Transverse colon (tissue), 4 donors: ENCODE measurements at regions not wholly inside any gene's neighbourhood (a gene's known extent, or its start where the extent isn't known, plus 50 kb on each side); places are given as distances from the start of the nearest gene placed in this dataset.

Experiments used
- DNase-seq: peaks from one replicate; pipeline ENCODE4 v3.0.0-alpha.2; 2019
- H3K27ac ChIP-seq, 4 donors: fragments of 200-600 bp; sonication (generic); 2 replicates each; pipeline ENCODE4 v1.5.1; 2016 to 2018; ENCODE audit warnings: inconsistent platforms in 4 of 4
- H3K27me3 ChIP-seq: fragments of 200-600 bp; sonication (generic); 2 replicates; pipeline ENCODE4 v1.5.1; 2017; ENCODE audit warnings: inconsistent platforms
- H3K36me3 ChIP-seq, 4 donors: fragments of 200-600 bp; sonication (generic); 2 replicates each; pipeline ENCODE4 v1.5.1; 2017 to 2019; ENCODE audit warnings: inconsistent platforms in 4 of 4
- H3K4me1 ChIP-seq, 4 donors: fragments of 200-600 bp; sonication (generic); 2 replicates each; pipeline ENCODE4 v1.5.1; 2017 to 2020; ENCODE audit warnings: inconsistent platforms in 4 of 4
- H3K4me3 ChIP-seq, 4 donors: fragments of 200-600 bp; sonication (generic); 1 replicate in 1 of 4; 2 replicates in 3 of 4; pipeline versions ENCODE4 v1.5.1 to v1.6.1; 2017 to 2019; ENCODE audit warnings: inconsistent platforms in 4 of 4
- H3K9me3 ChIP-seq, 2 donors: fragments of 200-600 bp; sonication (generic); 2 replicates each; pipeline ENCODE4 v1.5.1; 2017 to 2019; ENCODE audit warnings: inconsistent platforms in 2 of 2
- CTCF ChIP-seq, 5 experiments: fragments of 200-600 bp in 3 of 5; fragments of 450-650 bp in 2 of 5; sonication (generic) in 3 of 5; IDR thresholded peaks; 1 replicate in 2 of 5; 2 replicates in 3 of 5; pipeline ENCODE4 v1.5.1; 2016 to 2017; ENCODE audit warnings: antibody characterized with exemption in 5 of 5, inconsistent platforms in 3 of 5, mild to moderate bottlenecking in 2 of 5, moderate library complexity in 1 of 5
- EP300 ChIP-seq: sonication (generic); formaldehyde crosslinking; IDR thresholded peaks from one replicate; pipeline ENCODE4 v1.6.1; 2017; ENCODE audit warnings: antibody characterized with exemption, low read depth
- POLR2A ChIP-seq: fragments of 450-650 bp; IDR thresholded peaks from one replicate; pipeline ENCODE4 v1.6.1; 2016; ENCODE audit warnings: antibody characterized with exemption, mild to moderate bottlenecking, moderate library complexity
- POLR2AphosphoS5 ChIP-seq, 3 donors: sonication (generic); formaldehyde crosslinking; IDR thresholded peaks; one replicate each; pipeline ENCODE4 v1.6.1; 2016; ENCODE audit warnings: antibody characterized with exemption in 3 of 3
- WGBS, 2 donors: methylation state at CpG; one replicate each; pipeline ENCODE4 v1.1.5; 2018; ENCODE audit warnings: low coverage in 1 of 2; 5-methylcytosine and 5-hydroxymethylcytosine counted together
- in situ Hi-C, 4 donors: fragments of 200-750 bp; cut with MboI; loops; one replicate each; pipeline versions ENCODE4 v1.15.0 to v1.15.1; 2017; ENCODE audit warnings: low sequenced_read_pairs in 3 of 4, low pct_ligation_motif_present in 1 of 4, low pct_unique_long_range_greater_than_20kb in 1 of 4
- intact Hi-C: fragments of 100-400 bp; cut with DNase I; formaldehyde crosslinking; loops from one replicate; pipeline ENCODE4 v1.15.1; 2023; ENCODE audit warnings: low total_unique reads

- TF ChIP-seq POLR2AphosphoS5 (IDR thresholded peaks at IDR 0.05) (no peak), POLR2A (no peak), CTCF (IDR thresholded peaks at IDR 0.05) (no peak), EP300 (no peak)
- Histone ChIP-seq H3K4me3 (no peak overlapping the region), H3K27me3 (no peaks in the 10 kb centered on the region), H3K4me1 (peaks cover 0 to 13% (median 2%) of the 10 kb centered on the region in 4 donors), H3K27ac (no peak overlapping the region), H3K36me3 (no peaks in the 10 kb centered on the region), H3K9me3 (no peaks in the 10 kb centered on the region)
- intact Hi-C loops (no loop called here), in situ Hi-C loops (no loop called here)
- no peak for DNase-seq
- 84 to 88% methylated on average over 1 of the region's 1 CpG for WGBS, 2 donors
Measured at GRCh38 chr11:110773442-110773841, 61.2 kb upstream of the ARHGAP20 start.

GRCh38 chr11:110772863-110773262, 60.6 kb upstream of the ARHGAP20 start:
- no peak overlapping the region for H3K4me3 ChIP-seq
- WGBS, 2 donors: 89 to 94% methylated on average over 2 to 3 of the region's 3 CpGs
- H3K27ac ChIP-seq: no peak overlapping the region
- no peak for DNase-seq
- no peak for TF ChIP-seq EP300
- no peak for TF ChIP-seq POLR2AphosphoS5 (IDR thresholded peaks at IDR 0.05)
- TF ChIP-seq CTCF (IDR thresholded peaks at IDR 0.05): no peak
- TF ChIP-seq POLR2A: no peak
- no peaks in the 10 kb centered on the region for H3K36me3 ChIP-seq
- in situ Hi-C loops: no loop called here
- intact Hi-C loops: no loop called here
- H3K27me3 ChIP-seq: no peaks in the 10 kb centered on the region
- peaks cover 0 to 8% (median 0%) of the 10 kb centered on the region in 4 donors for H3K4me1 ChIP-seq
- no peaks in the 10 kb centered on the region for H3K9me3 ChIP-seq

GRCh38 chr11:110766316-110766715, 54.1 kb upstream of the ARHGAP20 start:
- intact Hi-C loops: no loop called here

GRCh38 chr11:110764485-110764884, 52.2 kb upstream of the ARHGAP20 start:
- H3K4me1 ChIP-seq: peaks cover 7 to 30% (median 14%) of the 10 kb centered on the region in 4 donors
- intact Hi-C loops (no loop called here), in situ Hi-C loops (no loop called here)
- H3K4me3 ChIP-seq: no peak overlapping the region
- no peaks in the 10 kb centered on the region for H3K36me3 ChIP-seq
- H3K9me3 ChIP-seq: no peaks in the 10 kb centered on the region
- TF ChIP-seq EP300 (no peak), CTCF (IDR thresholded peaks at IDR 0.05) (no peak), POLR2A (no peak), POLR2AphosphoS5 (IDR thresholded peaks at IDR 0.05) (no peak)
- DNase-seq: no peak
- 100% methylated on average over 1 of the region's 1 CpG for WGBS, 2 donors
- no peak overlapping the region for H3K27ac ChIP-seq
- H3K27me3 ChIP-seq: no peaks in the 10 kb centered on the region

More at GRCh38 chr11:110766316-110766715, 54.1 kb upstream of the ARHGAP20 start:
- Histone ChIP-seq H3K4me1 (peaks cover 7 to 19% (median 11%) of the 10 kb centered on the region in 4 donors), H3K27me3 (no peaks in the 10 kb centered on the region), H3K36me3 (no peaks in the 10 kb centered on the region), H3K27ac (no peak overlapping the region), H3K4me3 (no peak overlapping the region), H3K9me3 (no peaks in the 10 kb centered on the region)
- TF ChIP-seq POLR2A (no peak), POLR2AphosphoS5 (IDR thresholded peaks at IDR 0.05) (no peak), EP300 (no peak), CTCF (IDR thresholded peaks at IDR 0.05) (no peak)
- in situ Hi-C loops: no loop called here
- 13 to 26% methylated on average over 1 of the region's 1 CpG for WGBS, 2 donors
- DNase-seq: no peak
